Tibial nerve (tissue), 4 donors: ENCODE measurements at regions not wholly inside any gene's neighbourhood (a gene's known extent, or its start where the extent isn't known, plus 50 kb on each side); places are given as distances from the start of the nearest gene placed in this dataset.

Experiments used
- CTCF ChIP-seq, 5 experiments: fragments of 200-600 bp in 3 of 5; fragments of 450-650 bp in 2 of 5; sonication (generic) in 3 of 5; IDR thresholded peaks; one replicate each; pipeline ENCODE4 v1.5.1; 2016 to 2019; ENCODE audit warnings: antibody characterized with exemption in 5 of 5, mild to moderate bottlenecking in 3 of 5, moderate library complexity in 2 of 5
- EP300 ChIP-seq, 2 donors: sonication (generic); formaldehyde crosslinking; IDR thresholded peaks; one replicate each; pipeline ENCODE4 v1.6.1; 2017; ENCODE audit warnings: antibody characterized with exemption in 2 of 2, mild to moderate bottlenecking in 1 of 2
- POLR2A ChIP-seq, 2 donors: fragments of 450-650 bp; IDR thresholded peaks; one replicate each; pipeline ENCODE4 v1.6.1; 2017; ENCODE audit warnings: antibody characterized with exemption in 2 of 2, mild to moderate bottlenecking in 2 of 2, moderate library complexity in 2 of 2

DNA sequence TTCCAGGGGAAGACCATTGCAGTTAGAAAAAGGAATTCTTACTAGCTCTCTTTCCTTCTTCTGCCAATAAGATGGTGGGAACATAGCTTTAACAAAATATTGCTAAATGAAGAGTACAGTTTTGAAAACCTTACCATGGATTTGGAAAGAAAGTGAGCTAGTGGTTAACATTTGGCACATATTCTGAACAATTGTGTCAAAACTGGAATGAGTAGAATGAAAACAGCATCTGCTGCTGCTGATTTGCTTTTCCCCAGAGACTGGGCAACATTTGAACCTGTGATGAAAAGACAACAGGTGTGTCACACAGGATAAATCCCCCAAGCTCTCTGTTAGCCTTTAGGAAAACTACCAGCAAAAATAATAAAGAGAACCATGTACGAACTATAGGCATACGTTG lies 761.4 kb downstream of the KCNA4 start:
- no peak for TF ChIP-seq CTCF (IDR thresholded peaks at IDR 0.05)
- no peak for TF ChIP-seq POLR2A (IDR thresholded peaks at IDR 0.05)
- TF ChIP-seq EP300 (IDR thresholded peaks at IDR 0.05), result no peak
